ENCODE measurements at regions not wholly inside any gene's neighbourhood (a gene's known extent, or its start where the extent isn't known, plus 50 kb on each side); places are given as distances from the start of the nearest gene placed in this dataset.
"Not testable (repeated sequence)": the region's sequence is repeated elsewhere in the genome, so short reads cannot be mapped to it uniquely, and the experiment has no call there.

DNA sequence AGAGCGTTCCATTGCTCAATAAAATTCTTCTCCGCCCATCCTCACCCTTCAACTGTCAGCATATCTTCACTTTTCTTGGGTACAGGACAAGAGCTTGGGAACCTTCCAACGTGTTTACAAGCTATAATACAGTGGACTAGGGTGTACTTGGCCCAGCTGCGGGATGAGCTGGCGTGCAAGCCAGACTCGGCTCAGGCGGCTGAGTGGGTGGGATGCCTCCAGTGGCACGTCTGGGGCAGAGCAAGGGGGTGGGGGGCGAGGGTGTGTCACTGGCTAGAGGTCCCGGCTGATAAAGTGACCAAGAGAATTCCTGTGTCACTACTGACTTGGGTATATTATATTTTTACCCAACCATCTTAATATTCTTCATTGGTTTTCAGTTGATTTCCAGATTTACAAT is 179.7 kb downstream of the EVA1A start:
- DNase-seq (ENCODE audit: low spot score) = no peak

DNA sequence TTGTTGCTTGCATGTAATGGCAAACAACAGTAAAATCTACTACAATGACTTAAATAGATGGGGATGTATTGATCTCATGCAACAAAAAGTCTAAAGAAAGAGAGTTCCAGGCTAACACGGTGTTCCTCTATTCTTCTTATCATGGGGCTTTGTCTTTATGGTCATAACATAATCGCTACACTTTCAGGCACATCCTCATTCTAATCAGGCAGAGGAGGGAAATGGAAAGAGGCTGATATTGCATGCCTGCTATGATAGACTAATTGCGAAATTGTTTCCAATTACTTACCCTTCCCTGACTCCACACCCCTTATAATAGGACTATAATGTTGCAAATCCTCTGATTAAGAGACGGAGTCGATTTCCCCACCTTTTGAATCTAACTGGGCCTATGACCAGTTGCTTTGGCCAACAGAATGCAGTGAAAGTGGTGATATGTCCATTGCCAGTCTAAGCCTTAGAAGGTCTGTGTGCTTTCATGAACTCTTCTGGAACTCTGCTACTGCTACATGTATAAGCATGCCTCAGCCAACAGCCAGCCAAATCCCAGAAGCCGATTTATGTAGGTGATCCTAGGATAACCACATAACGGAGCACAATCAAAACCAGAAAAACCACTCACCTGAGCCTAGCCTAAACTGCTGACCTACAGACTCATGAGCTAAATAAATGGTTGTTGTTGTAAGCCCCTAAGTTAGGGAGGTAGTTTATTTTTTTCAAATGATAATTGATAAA is 180.3 kb upstream of the TACR1 start:
- DNase-seq (ENCODE audit: low spot score) = no peak

DNA sequence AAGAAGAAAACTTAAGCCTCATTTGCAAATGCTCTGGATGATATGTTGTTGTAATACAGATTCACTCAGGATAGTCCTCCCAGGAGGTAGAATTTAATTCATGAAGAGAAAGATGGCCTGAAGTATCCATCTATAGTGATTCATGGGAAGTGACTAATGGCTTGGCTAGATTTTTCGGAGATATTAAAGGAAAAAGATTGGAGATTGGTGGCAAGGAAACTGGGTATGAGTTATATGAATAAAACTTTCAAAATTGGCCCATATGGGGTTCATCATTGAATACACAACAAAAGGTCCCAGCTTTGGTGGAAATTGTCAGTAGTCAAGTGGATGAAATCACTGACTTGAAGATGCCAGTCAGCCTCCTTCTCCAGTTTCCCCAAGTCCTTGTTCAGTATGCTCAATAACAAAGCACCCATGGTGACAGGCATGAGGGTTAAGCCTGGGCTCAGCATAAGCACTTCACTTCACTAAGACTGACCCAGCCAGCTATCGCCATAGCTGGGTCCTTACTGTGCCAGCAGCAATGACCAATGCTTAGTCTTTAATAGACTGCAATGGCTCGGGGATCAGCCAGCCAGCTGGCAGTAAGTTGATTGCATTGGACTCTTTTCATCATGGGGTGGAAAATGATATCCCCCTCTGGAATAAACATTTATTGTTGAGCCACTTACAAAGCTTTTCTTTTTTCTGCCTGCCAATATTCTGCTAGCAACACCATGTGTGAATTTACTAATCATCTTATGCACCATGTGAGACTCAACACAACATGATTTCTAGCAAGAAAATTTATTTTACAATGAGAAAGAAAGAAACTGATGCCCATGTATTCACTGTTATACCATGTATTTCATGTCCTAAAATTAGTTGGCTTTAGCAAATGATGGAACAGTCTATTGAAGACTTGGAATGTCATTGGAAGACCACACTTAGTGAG is 176.6 kb upstream of the TACR1 start:
- DNase-seq (ENCODE audit: low spot score) = no peak

DNA sequence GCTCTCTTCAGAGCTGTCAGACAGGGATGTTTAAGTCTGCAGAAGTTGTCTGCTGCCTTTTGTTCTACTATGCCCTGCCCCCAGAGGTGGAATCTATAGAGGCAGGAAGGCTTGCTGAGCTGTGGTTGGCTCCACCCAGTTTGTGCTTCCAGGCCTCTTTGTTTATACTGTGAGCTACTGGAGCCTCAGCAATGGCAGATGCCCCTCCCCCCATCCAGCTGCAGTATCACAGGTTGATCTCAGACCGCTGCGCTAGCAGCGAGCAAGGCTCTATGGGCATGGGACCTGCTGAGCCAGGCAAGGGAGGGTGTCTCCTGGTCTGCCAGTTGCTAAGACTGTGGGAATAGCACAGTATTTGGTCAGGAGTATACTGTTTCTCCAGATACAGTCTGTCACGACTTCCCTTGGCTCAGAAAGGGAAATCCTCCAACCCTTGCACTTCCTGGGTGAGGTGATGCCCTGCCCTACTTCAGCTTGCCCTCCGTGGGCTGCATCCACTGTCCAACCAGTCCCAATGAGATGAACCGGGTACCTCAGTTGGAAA is 175.2 kb upstream of the TACR1 start:
- DNase-seq (ENCODE audit: low spot score) = not testable (repeated sequence)

DNA sequence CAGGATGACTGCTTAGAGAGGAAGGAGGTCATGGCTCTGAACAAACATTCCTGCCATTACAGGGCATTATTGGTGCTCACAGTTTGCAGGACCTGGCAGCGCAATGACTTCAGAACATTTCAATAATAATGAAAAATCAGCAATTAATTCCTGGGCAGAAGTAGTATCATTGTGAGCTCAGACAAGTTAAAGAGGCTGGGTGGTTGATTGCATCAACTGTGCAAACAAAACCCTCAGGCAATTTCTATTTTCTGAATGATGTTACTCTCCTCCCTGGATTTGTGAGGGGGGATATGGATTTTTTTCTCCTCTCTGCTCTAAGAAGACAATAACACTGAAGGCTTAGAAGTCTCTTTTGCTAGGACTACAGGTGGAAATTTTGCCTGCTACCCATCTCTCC is 168.1 kb upstream of the TACR1 start:
- no peak for DNase-seq (ENCODE audit: low spot score)

DNA sequence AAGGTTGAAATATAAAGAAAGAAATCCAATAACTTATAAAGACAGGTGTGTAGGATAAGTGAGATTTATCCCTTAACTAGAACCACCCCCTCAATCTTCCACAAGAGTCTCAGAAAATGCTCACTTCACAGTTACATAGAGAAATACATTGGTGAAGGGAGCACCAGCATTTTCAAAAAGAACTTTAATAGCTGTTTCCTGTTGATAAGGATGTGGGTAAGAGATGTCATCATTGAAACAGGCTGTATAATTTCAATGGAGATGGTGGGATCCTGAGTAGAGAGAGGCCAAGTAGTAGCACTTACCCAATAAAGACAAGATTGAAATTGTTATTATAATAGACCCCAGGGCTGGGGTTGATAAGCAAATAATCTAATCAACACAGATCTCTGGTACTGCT is 162.2 kb upstream of the TACR1 start:
- DNase-seq (ENCODE audit: low spot score) = no peak

DNA sequence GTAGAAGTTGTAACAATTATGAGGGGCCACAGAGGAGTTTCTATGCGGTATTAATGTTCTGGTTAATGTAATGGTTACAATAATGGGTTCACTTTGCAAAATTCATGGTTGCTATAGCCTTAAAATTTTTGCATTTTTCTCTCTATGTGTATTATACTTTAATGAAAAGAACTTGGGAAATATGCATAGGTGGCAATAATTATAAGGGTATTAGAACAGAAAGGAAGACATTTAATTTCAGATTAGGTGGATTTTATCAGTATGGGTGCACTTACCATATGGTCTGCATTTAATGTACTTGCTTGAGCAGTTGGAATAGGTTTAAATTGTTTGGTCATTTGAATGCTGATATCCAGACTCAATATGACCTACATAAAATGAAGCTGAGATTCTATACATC is 161.6 kb upstream of the TACR1 start:
- DNase-seq (ENCODE audit: low spot score) = no peak

DNA sequence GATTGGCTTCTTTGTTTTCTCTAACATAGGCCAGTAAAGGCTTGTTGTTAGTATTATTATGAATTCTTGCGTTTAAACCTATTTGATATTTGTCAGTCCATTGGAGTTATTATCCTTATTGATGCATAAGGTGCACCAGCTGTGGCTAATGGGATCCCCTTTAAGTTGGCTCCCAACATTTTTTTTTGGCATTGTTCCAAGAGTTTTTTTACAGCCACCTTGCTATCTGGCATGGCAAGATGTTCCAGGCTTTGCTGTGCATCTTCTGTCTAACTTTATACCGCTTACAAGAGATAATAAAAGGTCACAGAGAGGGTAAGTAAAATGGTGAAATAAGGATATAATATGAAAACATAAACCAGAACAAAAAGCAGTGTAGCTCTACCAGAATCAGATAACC is 157.5 kb upstream of the TACR1 start:
- DNase-seq (ENCODE audit: low spot score) = no peak

DNA sequence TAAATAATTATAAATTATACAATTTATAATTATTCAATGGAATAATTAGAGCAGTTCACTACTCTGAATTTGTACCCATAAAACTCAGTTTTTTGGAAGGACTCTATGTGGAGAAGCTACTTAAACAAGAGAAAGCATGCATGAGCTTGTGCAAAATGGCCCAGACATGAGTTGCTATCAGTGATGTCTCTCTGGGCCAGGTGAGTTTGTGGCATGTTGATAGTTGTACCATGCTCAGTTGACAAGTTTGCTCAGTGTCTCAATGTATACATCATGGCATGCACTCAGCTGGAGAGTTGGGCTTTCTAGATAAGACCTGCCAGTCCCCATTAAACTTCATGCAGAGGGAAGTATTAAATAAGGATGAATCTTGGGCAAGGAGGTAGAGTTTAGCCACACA is 153.8 kb upstream of the TACR1 start:
- no peak for DNase-seq (ENCODE audit: low spot score)

DNA sequence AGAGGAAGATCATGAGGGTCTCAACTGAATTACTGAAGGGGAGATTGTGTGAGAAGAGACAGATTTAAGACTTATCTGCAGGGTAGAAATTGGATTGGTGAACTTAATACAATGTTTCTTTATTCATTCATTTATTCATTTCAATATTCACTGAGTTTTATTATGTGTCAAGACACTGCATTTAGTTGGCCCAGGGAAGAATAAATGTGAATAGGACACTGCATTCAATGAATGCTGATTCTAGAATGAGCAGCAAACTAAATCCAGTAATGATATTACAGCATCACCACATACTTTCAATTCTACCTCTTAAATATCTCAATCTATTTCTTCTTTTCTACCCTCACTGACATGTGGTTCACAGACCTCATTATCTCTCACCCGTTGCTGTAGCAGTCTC is 149.0 kb upstream of the TACR1 start:
- DNase-seq (ENCODE audit: low spot score) = no peak

DNA sequence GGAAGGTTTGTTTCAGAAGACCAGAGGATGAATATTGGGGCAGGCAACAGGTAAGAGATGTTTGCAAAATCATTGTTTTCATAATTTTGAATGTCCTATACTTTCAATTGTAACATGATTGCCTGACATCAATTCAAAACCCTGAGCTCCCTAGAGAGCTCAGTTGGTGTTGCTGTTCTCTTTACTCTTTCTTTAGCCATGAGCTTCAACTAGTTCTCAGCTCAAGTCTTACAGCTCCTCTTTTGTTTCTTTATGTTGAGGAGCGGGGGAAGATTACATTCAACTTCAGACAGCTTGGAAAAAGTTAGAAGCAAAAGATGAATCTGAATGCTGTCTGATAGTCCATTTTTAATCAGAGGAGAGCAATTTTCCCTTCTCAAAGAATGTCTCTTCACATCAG is 144.8 kb upstream of the TACR1 start:
- DNase-seq (ENCODE audit: low spot score) = no peak

DNA sequence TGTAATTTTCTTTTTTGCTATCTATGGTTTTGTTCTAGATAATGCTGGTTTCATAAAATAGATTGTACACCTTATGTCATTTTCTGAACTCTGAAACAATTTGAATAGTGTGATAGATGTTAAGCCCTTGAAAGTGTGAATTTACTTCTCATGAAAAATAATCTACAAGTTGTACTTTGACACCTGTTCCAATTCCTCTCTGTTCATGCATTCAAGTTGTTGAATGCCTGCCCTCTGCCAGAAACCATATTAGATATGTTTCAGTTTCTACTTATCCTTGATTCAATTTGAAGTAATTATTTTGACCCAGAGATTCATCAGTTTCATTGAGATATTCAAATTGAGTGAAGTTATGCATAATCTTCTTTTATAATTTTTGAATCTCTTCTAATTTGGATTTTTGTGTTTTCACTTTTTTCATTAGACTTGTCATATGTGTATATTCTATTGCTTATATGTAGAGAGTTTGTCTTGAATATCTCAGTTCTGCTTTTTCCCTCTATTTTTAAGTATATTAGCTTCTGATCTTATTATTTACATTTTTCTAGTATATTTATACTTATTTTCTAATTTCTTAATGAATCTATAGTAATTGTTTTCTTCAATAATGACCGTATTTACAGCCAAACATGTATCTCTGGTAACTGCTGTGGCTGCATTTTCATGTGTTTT is 143.3 kb upstream of the TACR1 start:
- no peak for DNase-seq (ENCODE audit: low spot score)

DNA sequence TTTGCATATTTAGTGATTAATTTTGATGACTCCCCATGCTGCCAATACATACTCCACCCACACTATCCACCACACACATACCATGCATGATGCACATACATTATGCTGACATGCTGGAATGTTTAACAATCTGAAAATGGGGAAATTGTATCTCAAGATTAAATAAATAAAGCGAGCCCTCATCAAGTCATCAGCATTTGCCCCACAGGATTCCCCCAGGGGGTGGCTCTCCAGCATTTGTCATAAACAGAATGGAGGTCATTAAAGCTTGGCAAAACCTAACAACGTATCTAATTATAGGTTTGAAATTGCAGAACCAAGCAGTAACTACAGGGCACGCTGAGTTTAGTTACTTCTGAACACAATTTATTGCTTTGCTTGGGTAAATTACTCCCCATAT is 141.2 kb upstream of the TACR1 start:
- DNase-seq (ENCODE audit: low spot score) = no peak

DNA sequence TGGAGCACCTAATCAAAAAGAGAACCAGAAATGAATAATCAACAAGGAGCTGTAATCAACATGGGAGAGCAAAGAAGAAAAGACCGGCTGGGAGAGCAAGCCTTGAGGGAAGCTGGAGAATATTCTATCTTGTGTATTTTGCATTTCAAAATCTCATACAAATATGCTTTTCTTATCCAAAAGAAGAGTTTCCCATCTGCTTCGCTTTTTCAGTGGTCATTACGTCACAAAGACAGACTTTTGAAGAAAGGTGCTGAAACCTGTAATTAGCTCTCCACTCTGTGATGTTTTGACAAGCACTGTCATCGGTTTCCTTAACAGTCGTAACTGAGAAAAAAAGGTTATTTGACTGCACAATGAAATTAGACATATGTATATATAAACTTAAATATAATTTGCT is 139.1 kb upstream of the TACR1 start:
- DNase-seq (ENCODE audit: low spot score) = no peak

DNA sequence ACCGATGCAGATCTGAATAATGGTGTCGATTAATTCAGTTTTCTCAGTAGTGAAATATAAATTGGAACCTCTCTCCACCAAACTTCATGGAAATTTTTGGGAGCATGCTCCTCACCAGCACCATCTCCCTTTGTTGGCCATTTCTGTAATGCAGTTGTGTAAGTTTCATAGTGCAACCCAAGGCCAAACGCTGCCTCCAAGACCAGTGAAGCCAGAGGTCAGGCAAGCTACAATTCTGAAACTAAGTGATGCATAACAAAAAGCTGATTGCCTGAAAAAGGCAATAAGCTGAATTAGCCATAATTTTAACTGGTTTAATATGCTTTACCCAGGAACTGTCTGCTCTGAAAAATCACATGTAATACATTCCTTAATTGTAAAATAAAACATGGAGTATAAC is 138.3 kb upstream of the TACR1 start:
- DNase-seq (ENCODE audit: low spot score) = no peak

DNA sequence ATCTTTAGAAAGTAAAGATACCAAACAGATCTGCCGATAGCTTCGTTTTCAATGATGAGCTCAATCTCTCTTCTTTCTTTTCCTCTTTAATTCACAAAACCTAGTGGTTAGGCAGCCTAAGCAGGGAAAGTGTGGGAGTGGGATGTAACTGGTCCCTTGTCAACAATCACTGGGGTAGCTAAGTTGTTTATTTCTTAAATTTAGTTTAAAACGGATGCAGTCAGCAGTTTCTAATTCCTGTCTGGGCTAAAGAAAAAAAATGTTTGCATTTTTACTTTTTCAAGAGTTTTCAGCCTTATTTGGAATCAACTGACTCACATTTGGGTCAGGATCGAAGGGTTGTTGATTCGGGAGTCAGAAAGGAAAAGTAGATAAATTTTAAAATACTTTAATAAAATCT is 137.7 kb upstream of the TACR1 start:
- DNase-seq (ENCODE audit: low spot score) = no peak

DNA sequence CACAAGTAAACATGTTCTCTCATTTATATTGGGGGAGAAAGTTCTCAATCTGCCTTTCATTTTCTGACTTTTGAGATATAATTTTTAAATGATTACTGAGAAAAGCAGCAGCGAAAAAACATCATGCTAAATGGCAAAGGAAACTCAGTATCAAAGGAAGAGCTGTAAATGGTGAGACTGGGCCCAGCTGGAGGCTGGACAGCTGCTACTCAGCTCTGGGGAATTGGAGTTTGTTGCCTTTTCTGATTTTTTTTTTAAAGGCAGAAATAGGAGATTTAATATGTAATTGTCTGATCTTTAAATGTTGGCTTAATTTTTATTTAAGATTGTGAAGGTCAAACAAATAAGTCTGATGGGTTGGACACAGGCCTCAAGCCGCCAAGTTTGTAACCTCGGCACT is 137.1 kb upstream of the TACR1 start:
- no peak for DNase-seq (ENCODE audit: low spot score)

DNA sequence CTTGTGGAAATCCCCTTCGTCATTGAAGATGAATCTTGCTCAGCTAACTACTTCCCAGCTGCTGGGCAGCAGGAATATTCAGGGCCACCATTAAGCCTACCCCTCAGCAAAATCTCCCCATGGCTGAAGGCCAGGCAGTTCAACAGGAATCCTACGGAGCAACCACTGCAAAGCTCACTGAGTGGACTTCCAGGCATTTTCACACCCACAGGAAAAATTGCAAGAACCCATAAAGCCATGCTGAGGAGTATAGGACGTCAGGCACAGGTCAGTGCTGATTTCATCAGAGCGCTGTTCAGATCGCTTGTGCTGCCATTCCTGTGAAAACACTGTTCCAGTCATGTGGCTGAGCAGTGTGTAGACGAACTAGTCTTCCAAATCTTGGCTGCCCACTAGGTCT is 134.8 kb upstream of the TACR1 start:
- no peak for DNase-seq (ENCODE audit: low spot score)

DNA sequence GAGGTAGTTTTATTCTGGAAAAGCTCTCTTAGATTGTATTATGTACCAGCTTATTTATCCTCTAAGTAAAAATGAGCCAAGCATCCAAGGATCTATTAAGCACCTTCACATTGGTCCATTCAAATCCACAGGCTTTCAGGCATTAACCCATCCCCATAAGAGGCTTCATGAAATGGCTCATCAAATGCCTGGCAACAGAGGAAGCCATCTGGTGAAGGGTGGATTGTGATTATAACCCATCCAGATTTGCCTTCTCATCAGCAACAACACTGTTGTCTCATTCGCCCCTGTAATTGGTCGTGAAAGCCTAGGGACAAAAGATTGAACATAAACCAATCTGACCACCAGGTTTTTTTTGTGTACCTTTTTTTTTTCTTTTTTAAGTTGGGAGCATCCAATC is 134.3 kb upstream of the TACR1 start:
- no peak for DNase-seq (ENCODE audit: low spot score)

DNA sequence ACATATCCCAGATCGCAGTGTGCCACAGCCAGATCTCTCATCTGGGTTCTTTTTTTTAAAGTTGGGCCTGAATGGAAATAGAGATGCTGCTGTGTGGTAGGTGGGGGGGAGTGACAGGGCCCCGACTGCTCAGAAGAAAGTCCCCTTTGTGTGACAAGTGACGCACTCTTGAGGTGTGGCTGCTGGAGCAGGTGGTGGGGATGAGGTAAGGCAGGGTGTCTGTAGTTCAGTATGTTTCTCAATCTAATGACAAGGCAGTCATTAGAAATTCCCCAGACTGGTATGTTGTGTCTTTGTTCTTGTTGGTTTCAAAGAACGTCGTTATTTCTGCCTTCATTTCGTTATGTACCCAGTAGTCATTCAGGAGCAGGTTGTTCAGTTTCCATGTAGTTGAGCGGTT is 128.8 kb upstream of the TACR1 start:
- no peak for DNase-seq (ENCODE audit: low spot score)

DNA sequence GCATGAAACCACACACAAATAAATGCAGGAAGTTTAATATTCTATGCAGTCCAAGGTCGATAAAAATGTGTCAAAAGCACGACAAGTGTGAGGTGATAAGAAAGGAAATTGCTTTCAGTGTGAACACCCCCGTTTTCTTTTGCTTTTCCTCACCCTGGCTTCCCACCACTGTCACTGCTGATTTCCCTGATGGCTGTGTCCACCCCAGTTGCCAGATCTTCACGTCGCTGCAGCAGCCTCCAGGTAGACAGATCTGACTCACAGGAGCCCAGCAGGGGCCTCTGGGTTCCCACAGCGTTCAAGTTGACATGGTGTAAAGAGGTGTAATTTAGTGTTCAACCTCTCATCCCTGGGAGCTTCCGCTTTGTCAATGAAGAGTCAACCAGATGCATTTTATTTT is 128.0 kb upstream of the TACR1 start:
- no peak for DNase-seq (ENCODE audit: low spot score)

DNA sequence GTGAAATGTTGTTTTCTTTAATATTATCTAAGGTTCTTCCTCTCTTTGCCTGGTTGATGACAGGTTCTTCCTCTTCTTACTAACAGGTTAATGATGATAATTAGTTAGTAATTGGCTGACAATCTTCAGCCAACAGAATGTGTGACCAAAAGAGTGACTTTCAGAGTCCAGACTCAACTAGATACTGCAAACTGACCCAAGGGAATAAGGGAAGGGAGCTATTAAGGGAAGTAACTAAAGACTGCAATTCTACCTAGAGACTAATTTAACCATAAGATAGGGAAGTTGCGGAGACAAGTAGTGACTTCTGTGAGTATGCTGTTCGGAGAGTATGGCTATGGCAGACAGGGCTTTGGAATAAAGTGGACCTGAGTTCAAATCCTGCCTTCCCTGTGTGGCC is 127.3 kb upstream of the TACR1 start:
- no peak for DNase-seq (ENCODE audit: low spot score)

DNA sequence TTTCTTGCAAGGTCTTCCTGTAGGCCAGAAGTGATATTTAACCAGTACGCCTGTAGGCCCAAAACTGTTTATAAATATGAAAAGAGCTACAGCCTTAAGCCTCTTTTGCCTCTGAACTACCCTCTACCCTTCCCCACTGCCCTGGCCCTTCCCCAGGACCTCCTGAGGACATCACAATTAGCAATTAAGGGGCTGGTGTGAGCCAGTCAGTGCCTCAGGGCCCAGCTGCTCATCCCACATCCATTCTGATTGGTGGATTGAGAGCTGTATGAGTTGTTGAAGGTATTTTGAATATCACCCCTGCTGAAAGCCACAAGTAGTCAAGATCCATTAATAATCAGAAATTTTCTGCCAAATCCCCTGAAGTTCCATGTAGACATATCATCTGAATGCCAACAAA is 126.3 kb upstream of the TACR1 start:
- DNase-seq (ENCODE audit: low spot score) = no peak

Data from cerebellar cortex (tissue), 1 donor.